NCI-H69 (cell line): ENCODE measurements at regions not wholly inside any gene's neighbourhood (a gene's known extent, or its start where the extent isn't known, plus 50 kb on each side); places are given as distances from the start of the nearest gene placed in this dataset.

Source experiments
- DNase-seq: peaks from one replicate; lab custom pipeline; 2025; lab: John Stamatoyannopoulos, UW

DNA sequence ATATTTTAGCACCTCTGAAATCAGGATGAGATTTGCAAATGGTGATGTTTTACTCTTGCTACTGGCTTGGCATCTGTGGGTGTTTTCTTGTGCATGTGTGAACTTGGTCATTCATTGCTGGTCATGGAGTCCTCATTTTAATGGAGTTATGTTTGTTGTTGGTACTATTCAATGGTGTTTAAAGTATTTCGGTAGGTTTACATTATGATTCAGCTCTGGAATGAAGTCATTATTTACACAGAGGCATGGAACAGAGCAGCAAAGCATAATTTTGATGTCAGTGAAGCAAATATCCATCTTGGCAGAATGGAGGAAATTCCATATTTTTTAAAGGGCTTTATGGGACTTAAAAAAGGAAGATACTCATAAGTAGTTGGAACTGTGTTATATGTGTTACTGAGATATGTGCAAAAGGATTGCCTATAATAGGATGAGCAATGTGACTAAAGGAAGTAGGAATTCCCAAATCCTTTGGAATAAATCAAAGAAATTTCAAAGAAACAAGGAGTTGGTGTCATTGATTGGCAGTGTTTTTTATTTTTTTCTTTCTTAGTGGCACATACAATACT, 147.4 kb downstream of the ACTBL2 start:
- no peak for DNase-seq

DNA sequence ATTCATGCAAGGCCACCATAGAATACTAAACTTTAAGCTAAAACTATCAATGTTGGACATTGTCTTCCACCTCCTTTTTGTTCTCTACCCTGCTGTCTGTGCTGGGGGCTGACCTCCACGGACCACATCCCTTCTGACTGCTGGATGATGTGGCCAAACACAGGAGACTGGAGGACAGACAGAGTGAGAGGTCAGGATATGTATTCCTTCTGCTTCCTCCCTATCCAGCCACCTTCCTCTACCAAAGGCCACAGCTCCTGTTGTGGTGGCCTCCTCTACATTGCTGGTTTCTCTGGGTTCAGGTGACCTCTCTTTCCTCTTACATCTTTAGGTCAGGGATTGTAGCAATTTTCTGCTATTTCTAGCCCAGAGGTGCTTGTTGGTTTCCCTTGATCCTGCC, 148.1 kb downstream of the ACTBL2 start:
- no peak for DNase-seq

DNA sequence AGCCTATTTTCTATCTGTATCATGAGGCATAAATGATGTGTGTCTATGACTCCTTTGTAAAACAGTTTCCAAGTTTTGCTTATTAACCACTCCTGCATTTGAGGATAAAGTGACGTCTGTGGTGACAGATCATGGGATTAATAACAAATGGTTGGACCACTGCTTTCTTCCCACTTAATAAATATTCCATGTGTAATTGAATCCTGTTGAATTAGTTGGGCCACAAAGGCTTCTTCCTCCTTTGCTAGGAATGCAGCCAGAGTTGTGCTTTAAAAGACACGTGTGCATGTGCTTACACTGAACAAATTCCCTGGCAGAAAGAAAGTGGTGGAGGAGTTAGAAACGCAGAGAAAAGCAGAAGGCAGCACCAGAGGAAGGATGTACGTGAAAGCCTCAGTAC, 150.2 kb downstream of the ACTBL2 start:
- DNase-seq = no peak

DNA sequence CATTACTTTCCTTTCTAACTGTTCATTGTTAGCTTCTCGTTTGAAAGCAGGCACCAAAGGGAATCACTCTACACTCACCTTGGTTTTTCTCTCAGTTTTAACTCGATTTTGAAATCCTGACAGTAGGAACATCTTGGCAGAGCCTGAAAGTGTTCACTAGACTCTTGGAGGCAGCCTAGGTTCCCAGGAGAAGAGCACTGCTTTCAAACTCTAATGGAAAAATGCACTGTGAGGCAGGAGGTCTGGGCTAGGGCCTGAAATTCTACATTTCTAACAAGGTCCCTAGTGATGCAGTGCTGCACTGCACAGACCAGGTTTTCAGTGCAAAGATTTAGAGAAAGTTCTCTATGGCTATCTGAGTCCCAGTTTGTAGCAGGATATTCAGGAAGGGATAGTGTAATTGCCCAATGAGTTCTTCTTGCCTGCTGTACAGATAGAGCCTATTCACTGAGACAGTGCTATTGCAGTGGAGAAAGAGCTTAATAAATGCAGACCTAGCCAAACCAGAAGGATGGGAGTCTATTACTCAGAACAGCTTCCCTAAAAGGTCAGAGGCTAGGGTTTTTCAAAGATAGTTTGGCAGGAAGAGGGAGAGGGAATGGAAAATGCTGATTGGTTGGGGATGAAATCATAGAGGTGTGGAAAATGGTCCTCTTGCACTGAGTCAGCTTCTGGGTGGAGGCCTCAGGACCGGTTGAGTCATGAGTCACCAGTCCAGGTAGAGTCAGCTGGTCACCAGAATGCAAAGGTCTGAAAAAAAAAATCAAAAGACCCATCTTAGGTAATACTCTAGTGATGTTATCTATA, 153.9 kb downstream of the GPBP1 start:
- no peak for DNase-seq

DNA sequence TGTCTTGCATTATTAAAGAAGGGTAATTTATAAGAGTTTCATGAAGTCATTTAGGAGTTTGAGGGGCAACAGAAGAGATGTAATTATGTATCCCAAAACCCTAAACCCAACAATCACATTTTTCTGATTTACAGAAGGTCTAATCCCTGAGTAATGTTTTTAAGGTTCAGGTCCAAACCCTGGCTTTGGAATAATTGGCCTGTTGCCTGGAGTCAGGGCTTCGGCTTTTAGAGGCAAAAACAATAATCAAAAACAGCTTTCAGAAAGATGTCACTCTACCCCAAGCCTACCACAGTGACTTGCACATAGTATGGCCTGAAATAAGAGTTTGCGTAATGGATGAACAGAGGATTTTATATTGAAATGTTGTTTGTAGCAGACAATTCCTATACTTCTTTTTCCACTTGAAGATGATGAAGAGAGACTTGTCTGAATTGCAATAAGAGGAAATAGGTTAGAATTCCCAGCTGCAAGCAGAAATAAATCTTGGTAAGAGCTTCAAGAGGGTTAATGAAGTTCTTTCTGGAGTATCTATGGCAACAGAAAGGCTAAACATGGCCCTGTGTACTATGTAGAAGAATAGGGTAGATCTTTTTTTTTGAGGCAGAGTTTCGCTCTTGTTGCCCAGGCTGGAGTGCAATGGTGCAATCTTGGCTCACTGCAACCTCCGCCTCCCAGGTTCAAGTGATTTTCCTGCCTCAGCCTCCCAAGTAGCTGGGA, 152.0 kb downstream of the GPBP1 start:
- no peak for DNase-seq

DNA sequence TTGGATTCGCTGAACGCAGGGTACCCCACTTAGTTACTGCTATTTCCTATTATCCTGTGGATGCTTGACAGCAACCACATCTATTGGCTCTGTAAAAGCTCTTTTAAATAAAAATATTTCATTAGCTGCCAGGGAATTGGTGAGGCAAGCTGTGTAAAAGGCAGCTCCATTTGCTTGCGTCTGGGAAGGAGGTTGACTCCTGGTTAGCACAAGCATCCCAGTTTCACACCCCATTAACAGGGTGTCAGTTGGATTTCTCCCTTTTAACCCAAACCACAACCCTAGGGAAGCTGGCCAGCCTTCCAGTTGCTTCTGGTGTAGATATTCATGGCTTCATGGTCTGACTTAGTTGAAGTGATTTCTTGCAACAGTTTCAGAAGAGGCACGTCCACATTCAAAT, 151.0 kb downstream of the GPBP1 start:
- DNase-seq = no peak

DNA sequence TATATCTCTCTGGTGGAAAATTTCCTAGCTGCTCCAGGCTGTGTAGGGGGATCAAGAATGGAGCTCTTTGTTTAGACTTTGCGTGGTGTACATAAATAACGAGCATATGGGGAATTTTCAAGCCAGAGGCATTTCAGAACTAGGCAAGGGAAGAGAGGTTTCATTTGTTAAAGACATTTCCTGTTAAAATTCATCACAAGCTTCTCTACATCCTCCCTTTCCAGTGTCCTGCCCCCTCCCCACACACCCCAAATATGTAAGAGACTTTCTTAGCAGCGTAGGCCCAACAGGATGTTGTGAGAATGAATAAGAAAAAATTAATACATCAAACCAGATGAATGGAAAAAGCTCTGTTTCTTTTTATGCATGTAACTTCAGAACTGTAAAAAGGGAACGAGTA, 150.3 kb downstream of the GPBP1 start:
- DNase-seq = no peak

DNA sequence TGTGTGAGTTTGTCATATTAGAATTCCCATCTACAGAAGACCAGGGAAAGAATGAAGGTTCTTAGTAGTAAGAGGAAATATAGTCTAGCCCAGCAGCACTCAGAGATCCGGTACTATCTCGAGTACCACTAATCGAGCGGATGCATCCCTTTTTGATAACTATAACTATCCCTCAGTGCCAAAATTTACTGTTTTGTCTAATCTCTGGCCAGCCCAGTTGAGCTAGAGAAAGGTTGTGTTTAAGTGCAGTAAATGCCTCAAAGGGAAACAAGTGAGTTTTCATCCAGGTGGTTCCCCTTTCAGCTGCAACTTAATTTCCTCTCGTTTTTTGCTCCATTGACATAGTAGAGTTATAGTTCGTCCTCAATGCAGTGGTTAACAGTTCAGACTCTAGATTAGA, 146.7 kb downstream of the GPBP1 start:
- DNase-seq = no peak

DNA sequence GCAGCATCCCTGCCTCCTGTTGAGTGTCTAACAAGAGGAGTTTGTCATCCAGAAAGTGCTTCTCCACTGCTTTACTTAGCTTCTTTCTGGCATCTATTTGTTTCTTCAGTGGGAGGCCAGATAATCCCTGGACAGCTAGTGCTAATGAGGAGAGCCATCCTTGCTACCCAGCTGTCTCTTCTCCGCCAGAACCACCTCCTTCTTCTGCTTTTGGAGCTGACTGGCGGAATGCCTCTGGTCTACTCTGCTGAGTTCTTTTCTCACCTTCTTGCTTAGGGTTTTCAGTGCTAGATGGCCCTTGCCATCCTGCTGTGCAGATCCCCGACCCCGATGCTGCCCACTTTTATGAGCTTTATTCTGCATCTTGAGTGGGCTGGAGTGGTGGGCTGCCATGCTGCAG, 145.8 kb downstream of the GPBP1 start:
- DNase-seq = no peak

DNA sequence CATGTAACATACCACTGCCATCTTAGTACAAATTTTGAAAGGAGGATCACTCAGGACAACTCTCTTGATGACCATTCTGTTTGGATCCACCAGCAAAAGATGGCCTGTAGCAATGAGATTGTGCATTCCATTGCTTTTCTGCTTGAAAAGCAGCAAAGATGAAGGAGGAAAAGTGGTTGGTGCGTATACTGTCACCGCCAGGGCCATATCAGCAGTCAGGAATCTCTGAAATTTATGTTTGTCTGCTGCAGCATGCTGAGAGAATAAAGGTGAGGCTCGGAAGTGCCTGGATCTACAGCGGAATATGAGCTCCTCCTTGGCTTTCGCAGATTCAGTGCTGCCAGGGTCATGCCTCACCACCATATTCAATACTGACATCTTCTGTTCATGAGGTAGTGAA, 144.4 kb downstream of the GPBP1 start:
- no peak for DNase-seq

DNA sequence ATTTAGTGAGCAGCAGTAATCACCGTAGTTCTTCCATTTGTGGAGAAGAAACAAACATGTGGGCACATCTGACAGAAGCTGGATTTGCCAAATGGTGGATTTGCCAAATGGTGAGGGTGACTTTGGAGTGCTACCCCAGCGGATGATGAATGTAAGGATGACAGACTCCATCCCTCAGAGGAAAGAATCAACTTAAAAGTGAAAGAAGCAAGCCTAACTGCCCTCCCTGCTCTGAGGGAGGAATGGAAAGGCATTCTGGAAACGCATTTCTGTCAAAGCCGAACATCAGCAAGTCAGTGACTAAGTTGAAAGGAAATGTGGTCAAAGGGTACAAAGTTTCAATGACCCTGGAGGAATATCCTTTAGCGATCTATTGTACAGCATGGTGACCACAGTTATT, 143.5 kb downstream of the GPBP1 start:
- DNase-seq = no peak

DNA sequence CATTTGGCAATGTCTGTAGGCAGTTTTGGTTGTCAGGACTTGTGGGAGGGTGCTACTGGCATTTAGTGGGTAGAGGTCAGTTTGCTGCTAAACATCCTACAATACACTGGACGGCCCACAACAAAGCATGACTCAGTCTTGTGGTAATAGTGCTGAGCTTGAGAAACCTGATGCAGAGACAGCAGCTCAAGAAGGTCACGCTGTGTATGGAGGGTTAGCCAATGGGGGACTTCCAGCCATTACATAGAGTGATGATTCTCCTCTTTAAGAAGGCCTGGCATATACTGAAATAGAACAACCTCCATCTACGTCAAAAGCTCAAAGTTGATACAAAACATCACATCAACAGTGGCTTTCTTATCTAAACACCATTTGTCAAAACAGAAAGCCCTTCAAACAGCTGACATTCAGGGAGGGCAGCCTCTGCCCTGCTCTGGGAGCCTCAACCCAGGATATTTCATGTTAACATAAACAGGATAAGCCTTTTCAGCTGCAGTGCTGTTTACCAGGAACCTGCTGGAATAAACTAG, 143.0 kb downstream of the GPBP1 start:
- DNase-seq = no peak

DNA sequence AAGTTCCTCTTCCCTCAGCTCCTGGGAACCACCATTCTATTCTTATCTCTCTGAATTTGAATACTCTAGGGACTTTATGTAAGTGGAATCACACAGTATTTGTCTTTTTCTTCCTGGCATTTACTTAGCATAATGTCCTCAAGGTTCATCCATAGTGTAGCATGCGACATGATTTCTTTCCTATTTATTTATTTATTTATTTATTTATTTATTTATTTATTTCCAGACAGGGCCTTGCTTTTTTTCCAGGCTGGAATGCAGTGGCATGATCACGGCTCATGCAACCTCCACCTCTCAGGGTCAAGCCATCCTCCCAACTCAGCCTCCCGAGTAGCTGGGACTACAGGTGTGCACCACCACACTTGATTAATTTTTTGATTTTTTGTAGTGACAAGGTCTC, 142.1 kb downstream of the GPBP1 start:
- DNase-seq = no peak
